IMR-90 (cell line): ENCODE measurements at regions not wholly inside any gene's neighbourhood (a gene's known extent, or its start where the extent isn't known, plus 50 kb on each side); places are given as distances from the start of the nearest gene placed in this dataset.

Source experiments
- ATAC-seq: fragments of 200-7000 bp; cut with Tn5 transposase; 2 replicates; pipeline ENCODE4 v1.9.1; 2020; ENCODE audit warnings: low read depth, mild to moderate bottlenecking, moderate library complexity
- BruUV-seq: library from RNA; stranded (reverse); fragments of 400-500 nt; replicated peaks from 2 replicates; lab custom pipeline; 2021; lab: Mats Ljungman, UMichigan
- CTCF ChIA-PET: fragments of 300-600 bp; formaldehyde crosslinking; extraction: SDS; loops from one replicate; lab custom pipeline; 2021; ENCODE audit warnings: antibody characterized with exemption; lab: Yijun Ruan, JAX
- POLR2A ChIA-PET: fragments of 300-600 bp; sonication (Branson Sonifier 250); formaldehyde crosslinking; loops from one replicate; lab custom pipeline; 2022; ENCODE audit warnings: antibody characterized with exemption; ENCODE audit not compliant: unreplicated experiment; lab: Charles Lee
- DNase-seq: peaks from one replicate; pipeline ENCODE4 v3.0.0; 2013
- H2AFZ ChIP-seq: replicated peaks from 2 replicates; pipeline ENCODE3; 2013; ENCODE audit warnings: low read length, mild to moderate bottlenecking; ENCODE audit not compliant: poor library complexity
- H2AK5ac ChIP-seq: 2 replicates; pipeline ENCODE4 v1.6.1; 2013; ENCODE audit warnings: low read depth, low read length, inconsistent platforms
- H2AK9ac ChIP-seq: replicated peaks from 2 replicates; pipeline ENCODE3; 2013; ENCODE audit warnings: mild to moderate bottlenecking, low read depth, low read length, moderate library complexity; ENCODE audit not compliant: poor library complexity
- H2BK120ac ChIP-seq: 2 replicates; pipeline ENCODE4 v1.6.1; 2013; ENCODE audit warnings: low read depth, low read length, inconsistent platforms
- H2BK15ac ChIP-seq: 3 replicates; pipeline ENCODE4 v1.6.1; 2013; ENCODE audit warnings: low read depth, low read length, inconsistent platforms
- H2BK20ac ChIP-seq: 2 replicates; pipeline ENCODE4 v1.6.1; 2013; ENCODE audit warnings: low read depth, mild to moderate bottlenecking, inconsistent platforms, low read length, moderate library complexity
- H2BK5ac ChIP-seq: 2 replicates; pipeline ENCODE4 v1.6.1; 2013; ENCODE audit warnings: mild to moderate bottlenecking, low read depth, low read length, inconsistent platforms; ENCODE audit not compliant: poor library complexity, severe bottlenecking
- H3K14ac ChIP-seq: replicated peaks from 2 replicates; pipeline ENCODE4 v1.6.1; 2013; ENCODE audit warnings: low read depth, low read length, inconsistent platforms
- H3K18ac ChIP-seq: 2 replicates; pipeline ENCODE4 v1.6.1; 2013; ENCODE audit warnings: low read depth, low read length, control low read depth
- H3K23ac ChIP-seq: 2 replicates; pipeline ENCODE4 v1.6.1; 2013; ENCODE audit warnings: low read depth, low read length, inconsistent platforms
- H3K27ac ChIP-seq: 2 replicates; pipeline ENCODE4 v1.5.1; 2013; ENCODE audit warnings: mild to moderate bottlenecking, control low read depth, low read length; ENCODE audit not compliant: insufficient read depth
- H3K27me3 ChIP-seq: 2 replicates; pipeline ENCODE4 v1.6.1; 2013; ENCODE audit warnings: low read length; ENCODE audit not compliant: control insufficient read depth, insufficient read depth
- H3K36me3 ChIP-seq: 2 replicates; pipeline ENCODE4 v1.6.1; 2013; ENCODE audit warnings: low read length, mixed read lengths; ENCODE audit not compliant: control insufficient read depth, insufficient read depth
- H3K4ac ChIP-seq: 2 replicates; pipeline ENCODE4 v1.6.1; 2013; ENCODE audit warnings: low read depth, low read length, inconsistent platforms
- H3K4me1 ChIP-seq: 2 replicates; pipeline ENCODE4 v1.6.1; 2013; ENCODE audit warnings: low read length, mixed read lengths; ENCODE audit not compliant: control insufficient read depth, insufficient read depth
- H3K4me2 ChIP-seq: 2 replicates; pipeline ENCODE4 v1.6.1; 2013; ENCODE audit warnings: low read depth, mild to moderate bottlenecking, control low read depth, low read length, moderate library complexity
- H3K4me3 ChIP-seq: 2 replicates; pipeline ENCODE4 v1.5.1; 2013; ENCODE audit warnings: low read depth, mild to moderate bottlenecking, control low read depth, low read length, moderate library complexity; ENCODE audit not compliant: insufficient read depth
- H3K56ac ChIP-seq: 2 replicates; pipeline ENCODE4 v1.6.1; 2013; ENCODE audit warnings: low read length, inconsistent platforms; ENCODE audit not compliant: insufficient read depth; ENCODE audit errors: extremely low read depth
- H3K79me1 ChIP-seq, 2 experiments: 2 replicates each; pipeline ENCODE4 v1.6.1; 2013; ENCODE audit warnings: low read length in 2 of 2, inconsistent platforms in 1 of 2, low read depth in 1 of 2
- H3K9ac ChIP-seq: 2 replicates; pipeline ENCODE4 v1.6.1; 2013; ENCODE audit warnings: low read depth, low read length, control low read depth
- H3K9me1 ChIP-seq: 2 replicates; pipeline ENCODE4 v1.6.1; 2013; ENCODE audit warnings: low read length, inconsistent platforms; ENCODE audit not compliant: insufficient read depth
- H3K9me3 ChIP-seq: 2 replicates; pipeline ENCODE4 v1.6.1; 2013; ENCODE audit warnings: low read length; ENCODE audit not compliant: control insufficient read depth, insufficient read depth
- H4K20me1 ChIP-seq: 2 replicates; pipeline ENCODE4 v1.6.1; 2013; ENCODE audit warnings: low read length, inconsistent platforms; ENCODE audit not compliant: insufficient read depth
- H4K5ac ChIP-seq: 2 replicates; pipeline ENCODE4 v1.6.1; 2013; ENCODE audit warnings: mild to moderate bottlenecking, low read depth, low read length, control low read depth
- H4K8ac ChIP-seq, 2 experiments: 2 replicates each; pipeline ENCODE4 v1.6.1; 2013; ENCODE audit warnings: low read depth in 2 of 2, low read length in 2 of 2, control low read depth in 1 of 2, inconsistent platforms in 1 of 2
- H4K91ac ChIP-seq: 2 replicates; pipeline ENCODE4 v1.6.1; 2013; ENCODE audit warnings: low read depth, low read length, inconsistent platforms; ENCODE audit not compliant: insufficient read depth
- BHLHE40 ChIP-seq: fragments of 150-350 bp; IDR thresholded peaks from 2 replicates; pipeline ENCODE4 v1.6.1; 2016; ENCODE audit warnings: mild to moderate bottlenecking, low read depth, low read length
- CEBPB ChIP-seq: IDR thresholded peaks from 2 replicates; pipeline ENCODE4 v1.6.1; 2012; ENCODE audit warnings: low read depth, low read length, improper control_type of control experiment
- CHD1 ChIP-seq: IDR thresholded peaks from 2 replicates; pipeline ENCODE4 v1.6.1; 2012; ENCODE audit warnings: low read depth, low read length, improper control_type of control experiment
- CTCF ChIP-seq: conservative IDR thresholded peaks from 2 replicates; pipeline ENCODE4 v1.5.1; 2012; ENCODE audit warnings: mild to moderate bottlenecking, low read depth, low read length, improper control_type of control experiment
- ELK1 ChIP-seq: fragments of 150-350 bp; IDR thresholded peaks from 2 replicates; pipeline ENCODE4 v1.6.1; 2016; ENCODE audit warnings: low read depth, mild to moderate bottlenecking, low read length, moderate library complexity, borderline replicate concordance
- FOS ChIP-seq: fragments of 150-350 bp; IDR thresholded peaks from 2 replicates; pipeline ENCODE4 v1.6.1; 2016; ENCODE audit warnings: low read depth, low read length
- MAFK ChIP-seq: IDR thresholded peaks from 2 replicates; pipeline ENCODE4 v1.6.1; 2012; ENCODE audit warnings: low read depth, low read length, improper control_type of control experiment
- MAZ ChIP-seq: IDR thresholded peaks from 2 replicates; pipeline ENCODE4 v1.6.1; 2012; ENCODE audit warnings: low read depth, mild to moderate bottlenecking, low read length, improper control_type of control experiment, moderate library complexity, borderline replicate concordance
- MXI1 ChIP-seq: IDR thresholded peaks from 2 replicates; pipeline ENCODE4 v1.6.1; 2012; ENCODE audit warnings: low read depth, mild to moderate bottlenecking, low read length, moderate library complexity, borderline replicate concordance
- NFE2L2 ChIP-seq: fragments of 150-350 bp; IDR thresholded peaks from 2 replicates; pipeline ENCODE4 v1.6.1; 2016; ENCODE audit warnings: low read depth, mild to moderate bottlenecking, low read length
- POLR2A ChIP-seq: IDR thresholded peaks from 2 replicates; pipeline ENCODE4 v1.6.1; 2012; ENCODE audit warnings: mild to moderate bottlenecking, low read depth, low read length
- RCOR1 ChIP-seq: IDR thresholded peaks from 2 replicates; pipeline ENCODE4 v1.6.1; 2012; ENCODE audit warnings: mild to moderate bottlenecking, low read length, improper control_type of control experiment; ENCODE audit not compliant: insufficient replicate concordance
- RFX5 ChIP-seq: IDR thresholded peaks from 2 replicates; pipeline ENCODE4 v1.8.0; 2012; ENCODE audit warnings: low read depth, mild to moderate bottlenecking, low read length, moderate library complexity
- SMC3 ChIP-seq: fragments of 150-350 bp; IDR thresholded peaks from 2 replicates; pipeline ENCODE4 v1.6.1; 2016; ENCODE audit warnings: low read depth, mild to moderate bottlenecking, antibody characterized with exemption, low read length, moderate library complexity
- USF2 ChIP-seq: fragments of 150-350 bp; IDR thresholded peaks from 2 replicates; pipeline ENCODE4 v1.6.1; 2017; ENCODE audit warnings: mild to moderate bottlenecking, antibody characterized with exemption, low read length, low read depth
- WGBS, 2 experiments: methylation state at CpG; one replicate each; pipeline versions ENCODE4 v1.1.5 to v1.1.7; 2013; ENCODE audit warnings: missing lambda C conversion rate in 2 of 2; ENCODE audit not compliant: insufficient read length in 1 of 2; ENCODE audit errors: extremely low coverage in 2 of 2; 5-methylcytosine and 5-hydroxymethylcytosine counted together
- dilution Hi-C: fragments of 300-500 bp; cut with HindIII; formaldehyde crosslinking; loops from one replicate; pipeline ENCODE4 v1.14.3; 2018; ENCODE audit warnings: low sequenced_read_pairs; ENCODE audit not compliant: unreplicated experiment
- in situ Hi-C: fragments of 300-500 bp; cut with MboI; formaldehyde crosslinking; loops from 3 replicates; pipeline ENCODE4 v1.14.3; 2019; ENCODE audit warnings: low sequenced_read_pairs, inconsistent platforms, mixed read lengths
- intact Hi-C: fragments of 100-400 bp; cut with micrococcal nuclease; formaldehyde crosslinking; loops from 2 replicates; pipeline ENCODE4 v1.10.0; 2022

GRCh38 chr10:128469515-128469914 lies 343.3 kb upstream of the MKI67 start:
- no TSS peak for BruUV-seq
- H4K8ac ChIP-seq = no peak overlapping the region
- no peak overlapping the region for H4K5ac ChIP-seq

More at GRCh38 chr10:128469515-128469914, 343.3 kb upstream of the MKI67 start:
- no peak overlapping the region for H4K91ac ChIP-seq
- no peak overlapping the region for H3K9ac ChIP-seq
- ATAC-seq (no peak), DNase-seq (no peak)
- H3K36me3 ChIP-seq = no peaks in the 10 kb centered on the region
- H2BK5ac ChIP-seq = no peak overlapping the region
- no peak overlapping the region for H3K4ac ChIP-seq
- H2AK5ac ChIP-seq = no peak overlapping the region
- H3K18ac ChIP-seq = no peak overlapping the region
- no peak overlapping the region for H2BK15ac ChIP-seq
- H3K79me1 ChIP-seq = no peaks in the 10 kb centered on the region
- H3K4me1 ChIP-seq = no peaks in the 10 kb centered on the region
- peak overlapping the region; percentile 24 for H2AK9ac ChIP-seq
- no CpG with 5 or more reads among the region's 9 CpGs for WGBS, 2 experiments
- ChIA-PET POLR2A (no interaction called here), CTCF (no interaction called here)
- H3K4me2 ChIP-seq = no peak overlapping the region
- no peak overlapping the region for H3K4me3 ChIP-seq
- H2BK120ac ChIP-seq = no peak overlapping the region
- dilution Hi-C loops (no loop called here), in situ Hi-C loops (no loop called here), intact Hi-C loops (no loop called here)
- H4K20me1 ChIP-seq = no peaks in the 10 kb centered on the region
- TF ChIP-seq NFE2L2 (no peak), CHD1 (no peak), MXI1 (no peak), CTCF (no peak), CEBPB (no peak), MAFK (no peak), FOS (no peak), ELK1 (no peak), SMC3 (no peak), USF2 (no peak), BHLHE40 (no peak), RCOR1 (no peak), RFX5 (no peak), MAZ (no peak), POLR2A (no peak)
- no peak overlapping the region for H2BK20ac ChIP-seq
- no peak overlapping the region for H3K23ac ChIP-seq
- no peaks in the 10 kb centered on the region for H3K9me1 ChIP-seq
- no peak overlapping the region for H3K56ac ChIP-seq
- no peak overlapping the region for H3K27ac ChIP-seq
- H2AFZ ChIP-seq = no peak overlapping the region
- no peaks in the 10 kb centered on the region for H3K27me3 ChIP-seq
- H3K14ac ChIP-seq = no peak overlapping the region
- H3K9me3 ChIP-seq = peaks cover 56% of the 10 kb centered on the region
